ENCODE measurements at regions not wholly inside any gene's neighbourhood (a gene's known extent, or its start where the extent isn't known, plus 50 kb on each side); places are given as distances from the start of the nearest gene placed in this dataset.
"Not testable (repeated sequence)": the region's sequence is repeated elsewhere in the genome, so short reads cannot be mapped to it uniquely, and the experiment has no call there.

DNA sequence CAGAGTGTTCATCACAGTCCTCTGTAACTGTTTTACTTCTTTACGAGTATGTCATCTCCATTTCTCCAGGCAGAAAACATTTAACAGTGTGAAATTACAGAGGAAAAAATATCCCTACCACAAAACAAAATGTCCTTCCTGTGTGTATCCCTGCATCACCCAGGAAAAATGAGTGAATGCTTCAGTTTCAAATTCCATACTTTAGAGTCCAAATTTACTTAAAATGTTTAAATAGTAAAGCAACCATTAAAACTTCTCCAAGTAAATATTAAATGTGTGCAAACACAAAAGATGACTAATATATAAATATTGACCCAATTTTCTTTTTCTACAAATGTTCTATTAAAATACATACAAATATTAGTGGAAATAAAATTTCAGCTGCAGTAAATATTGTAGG lies 1016.6 kb upstream of the PCDH20 start:
- Histone ChIP-seq H3K27me3 (ENCODE audit: control insufficient read depth, insufficient read depth, low read length) (no peaks in the 10 kb centered on the region), H3K4me3 (ENCODE audit: low read length) (no peak overlapping the region), H3K9me3 (ENCODE audit: control insufficient read depth, low read depth, low read length) (no peaks in the 10 kb centered on the region), H3K9ac (ENCODE audit: low read length) (no peak overlapping the region), H3K36me3 (ENCODE audit: control insufficient read depth, low read depth, low read length) (no peaks in the 10 kb centered on the region), H3K4me1 (ENCODE audit: control insufficient read depth, low read depth, low read length) (peaks cover 2% of the 10 kb centered on the region), H3K27ac (ENCODE audit: low read length) (no peak overlapping the region)

DNA sequence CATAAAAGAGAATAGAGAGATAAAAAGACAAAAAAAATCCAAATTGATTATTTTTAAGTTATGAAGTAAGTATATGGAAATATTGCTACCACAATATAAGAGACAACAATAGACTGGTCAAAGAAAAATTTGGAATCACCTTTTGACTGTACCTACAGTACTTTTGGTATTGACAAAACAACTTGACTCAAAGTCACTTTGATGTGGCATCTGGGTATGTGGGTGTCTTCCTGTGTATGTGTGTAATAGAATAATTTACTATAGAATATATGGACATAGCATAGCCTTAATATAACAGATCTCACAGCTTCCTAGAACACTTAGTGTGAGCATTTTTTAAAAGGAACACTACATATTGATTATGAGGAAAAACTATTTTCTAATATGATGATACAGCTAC lies 1016.2 kb upstream of the PCDH20 start:
- H3K36me3 ChIP-seq (ENCODE audit: control insufficient read depth, low read depth, low read length) = no peaks in the 10 kb centered on the region
- H3K9ac ChIP-seq (ENCODE audit: low read length) = no peak overlapping the region
- no peak overlapping the region for H3K27ac ChIP-seq (ENCODE audit: low read length)
- H3K27me3 ChIP-seq (ENCODE audit: control insufficient read depth, insufficient read depth, low read length) = no peaks in the 10 kb centered on the region
- H3K4me3 ChIP-seq (ENCODE audit: low read length) = no peak overlapping the region
- peaks cover 2% of the 10 kb centered on the region for H3K4me1 ChIP-seq (ENCODE audit: control insufficient read depth, low read depth, low read length)
- H3K9me3 ChIP-seq (ENCODE audit: control insufficient read depth, low read depth, low read length) = no peaks in the 10 kb centered on the region

DNA sequence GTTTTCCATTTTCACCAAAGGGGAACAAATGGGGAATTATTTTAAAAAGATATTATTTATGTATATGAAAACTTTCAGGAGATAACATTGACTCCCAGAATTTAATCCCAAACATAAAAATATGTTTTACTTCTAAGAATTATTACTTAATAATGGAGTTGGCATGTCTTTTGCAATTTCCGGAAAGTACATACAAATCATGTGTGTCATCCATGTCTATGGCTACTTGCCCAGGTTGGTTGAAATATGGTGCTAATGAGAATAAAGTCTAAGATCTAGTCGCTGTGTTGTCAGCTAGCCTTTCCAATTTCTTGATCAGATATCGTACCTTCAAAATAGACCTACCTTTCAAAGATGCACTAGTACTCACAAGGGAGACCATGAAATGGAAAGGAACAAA lies 1003.2 kb upstream of the PCDH20 start:
- H3K9ac ChIP-seq (ENCODE audit: low read length) = no peak overlapping the region
- no peaks in the 10 kb centered on the region for H3K27me3 ChIP-seq (ENCODE audit: control insufficient read depth, insufficient read depth, low read length)
- H3K27ac ChIP-seq (ENCODE audit: low read length) = no peak overlapping the region
- H3K36me3 ChIP-seq (ENCODE audit: control insufficient read depth, low read depth, low read length) = no peaks in the 10 kb centered on the region
- H3K4me3 ChIP-seq (ENCODE audit: low read length) = no peak overlapping the region
- no peaks in the 10 kb centered on the region for H3K4me1 ChIP-seq (ENCODE audit: control insufficient read depth, low read depth, low read length)
- H3K9me3 ChIP-seq (ENCODE audit: control insufficient read depth, low read depth, low read length) = no peaks in the 10 kb centered on the region

DNA sequence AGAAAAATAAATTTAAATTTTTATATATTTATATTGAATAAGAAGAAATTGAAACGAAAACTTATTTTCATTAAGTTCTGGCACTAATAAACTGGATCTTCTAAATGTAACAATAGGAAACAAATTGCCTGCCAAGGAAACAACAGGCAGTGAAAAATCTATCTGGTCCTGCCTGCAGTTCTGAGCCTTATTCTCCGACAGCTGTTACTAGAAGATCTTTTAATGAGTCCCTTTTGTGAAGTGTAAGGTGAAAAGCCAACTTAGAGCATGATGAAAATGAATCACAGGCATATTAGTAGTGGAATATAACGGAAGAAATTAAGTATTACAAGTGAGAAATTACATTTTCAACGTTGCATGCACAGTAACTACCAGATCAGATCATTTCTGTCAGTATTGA lies 1002.7 kb upstream of the PCDH20 start:
- Histone ChIP-seq H3K9me3 (ENCODE audit: control insufficient read depth, low read depth, low read length) (no peaks in the 10 kb centered on the region), H3K27ac (ENCODE audit: low read length) (no peak overlapping the region), H3K4me1 (ENCODE audit: control insufficient read depth, low read depth, low read length) (no peaks in the 10 kb centered on the region), H3K9ac (ENCODE audit: low read length) (no peak overlapping the region), H3K36me3 (ENCODE audit: control insufficient read depth, low read depth, low read length) (no peaks in the 10 kb centered on the region), H3K27me3 (ENCODE audit: control insufficient read depth, insufficient read depth, low read length) (no peaks in the 10 kb centered on the region), H3K4me3 (ENCODE audit: low read length) (no peak overlapping the region)

DNA sequence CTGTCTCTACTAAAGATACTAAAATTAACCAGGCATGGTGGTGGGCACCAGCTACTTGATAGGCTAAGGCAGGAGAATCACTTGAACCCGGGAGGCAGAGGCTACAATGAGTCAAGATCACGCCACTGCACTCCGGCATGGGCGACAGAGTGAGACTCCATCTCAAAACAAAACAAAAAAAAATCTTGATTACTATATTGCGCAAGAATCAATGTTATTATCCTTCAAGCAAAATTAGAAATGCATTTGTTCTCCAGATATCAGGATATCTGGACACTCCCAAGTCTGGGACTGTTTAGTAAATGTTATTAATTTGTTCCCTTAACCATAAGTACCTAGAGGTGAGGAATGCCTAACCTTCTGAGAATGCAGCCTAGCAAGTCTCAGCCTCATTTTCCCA lies 992.2 kb upstream of the PCDH20 start:
- Histone ChIP-seq H3K4me1 (ENCODE audit: control insufficient read depth, low read depth, low read length) (no peaks in the 10 kb centered on the region), H3K9ac (ENCODE audit: low read length) (no peak overlapping the region), H3K36me3 (ENCODE audit: control insufficient read depth, low read depth, low read length) (no peaks in the 10 kb centered on the region), H3K27ac (ENCODE audit: low read length) (no peak overlapping the region), H3K4me3 (ENCODE audit: low read length) (no peak overlapping the region), H3K27me3 (ENCODE audit: control insufficient read depth, insufficient read depth, low read length) (no peaks in the 10 kb centered on the region), H3K9me3 (ENCODE audit: control insufficient read depth, low read depth, low read length) (no peaks in the 10 kb centered on the region)

DNA sequence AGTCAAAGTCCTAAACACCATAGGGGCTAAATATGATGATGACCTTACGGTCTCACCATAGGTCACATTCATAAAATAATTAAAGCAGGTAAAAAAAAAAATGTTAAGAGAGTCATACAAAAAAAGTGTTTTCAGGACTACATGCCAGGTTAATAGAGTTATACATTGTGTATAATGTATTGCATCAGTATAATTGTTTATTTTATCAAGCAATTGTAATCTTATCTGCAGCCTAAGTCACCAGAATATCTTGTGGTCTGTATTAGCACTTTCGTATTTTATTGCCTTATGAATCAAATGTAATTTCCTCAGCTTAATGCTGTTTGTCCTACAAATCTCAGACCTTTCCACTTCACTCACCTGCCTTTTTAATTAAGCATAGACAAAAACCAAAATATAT lies 972.9 kb upstream of the PCDH20 start:
- H3K4me1 ChIP-seq (ENCODE audit: control insufficient read depth, low read depth, low read length) = no peaks in the 10 kb centered on the region

DNA sequence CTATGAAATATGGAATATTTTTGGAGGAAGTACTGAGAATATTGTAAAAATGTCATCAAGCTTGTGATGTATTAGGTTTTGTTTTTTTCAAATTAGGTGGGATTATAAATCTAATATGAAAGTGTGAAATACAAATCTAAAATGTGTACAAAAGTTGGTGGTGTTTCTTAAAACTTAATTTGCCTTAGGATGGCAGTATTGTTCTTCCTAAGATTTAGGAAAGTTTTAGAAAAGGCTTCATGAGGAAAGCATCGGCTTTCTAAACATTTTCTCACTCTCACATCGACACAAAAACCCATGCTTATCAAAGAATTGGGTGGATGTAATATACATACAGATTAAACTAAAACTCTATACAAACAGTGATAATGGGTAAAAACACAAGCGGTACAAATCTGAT lies 972.0 kb upstream of the PCDH20 start:
- no peak overlapping the region for H3K4me3 ChIP-seq (ENCODE audit: low read length)
- H3K27me3 ChIP-seq (ENCODE audit: control insufficient read depth, insufficient read depth, low read length) = no peaks in the 10 kb centered on the region
- no peaks in the 10 kb centered on the region for H3K9me3 ChIP-seq (ENCODE audit: control insufficient read depth, low read depth, low read length)
- H3K27ac ChIP-seq (ENCODE audit: low read length) = no peak overlapping the region
- no peak overlapping the region for H3K9ac ChIP-seq (ENCODE audit: low read length)
- H3K36me3 ChIP-seq (ENCODE audit: control insufficient read depth, low read depth, low read length) = no peaks in the 10 kb centered on the region
- no peaks in the 10 kb centered on the region for H3K4me1 ChIP-seq (ENCODE audit: control insufficient read depth, low read depth, low read length)

More for the DNA sequence above, 972.9 kb upstream of the PCDH20 start:
- Histone ChIP-seq H3K36me3 (ENCODE audit: control insufficient read depth, low read depth, low read length) (no peaks in the 10 kb centered on the region), H3K9me3 (ENCODE audit: control insufficient read depth, low read depth, low read length) (no peaks in the 10 kb centered on the region), H3K9ac (ENCODE audit: low read length) (no peak overlapping the region), H3K4me3 (ENCODE audit: low read length) (no peak overlapping the region), H3K27me3 (ENCODE audit: control insufficient read depth, insufficient read depth, low read length) (no peaks in the 10 kb centered on the region), H3K27ac (ENCODE audit: low read length) (no peak overlapping the region)

DNA sequence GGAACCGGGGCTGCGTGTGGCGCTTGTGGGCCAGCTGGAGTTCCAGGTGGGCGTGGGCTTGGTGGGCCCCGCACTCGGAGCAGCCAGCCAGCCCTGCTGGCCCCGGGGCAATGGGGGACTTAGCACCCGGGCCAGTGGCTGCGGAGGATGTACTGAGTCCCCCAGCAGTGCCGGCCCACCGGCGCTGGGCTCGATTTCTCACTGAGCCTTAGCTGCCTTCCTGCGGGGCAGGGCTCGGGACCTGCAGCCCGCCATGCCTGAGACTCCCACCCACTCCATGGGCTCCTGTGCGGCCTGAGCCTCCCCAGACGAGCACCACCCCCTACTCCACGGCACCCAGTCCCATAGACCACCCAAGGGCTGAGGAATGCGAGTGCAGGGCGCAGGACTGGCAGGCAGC lies 963.6 kb upstream of the PCDH20 start:
- not testable (repeated sequence) for H3K36me3 ChIP-seq (ENCODE audit: control insufficient read depth, low read depth, low read length); H3K9me3 ChIP-seq (ENCODE audit: control insufficient read depth, low read depth, low read length); H3K4me1 ChIP-seq (ENCODE audit: control insufficient read depth, low read depth, low read length); H3K4me3 ChIP-seq (ENCODE audit: low read length); H3K27ac ChIP-seq (ENCODE audit: low read length); H3K27me3 ChIP-seq (ENCODE audit: control insufficient read depth, insufficient read depth, low read length); H3K9ac ChIP-seq (ENCODE audit: low read length)

DNA sequence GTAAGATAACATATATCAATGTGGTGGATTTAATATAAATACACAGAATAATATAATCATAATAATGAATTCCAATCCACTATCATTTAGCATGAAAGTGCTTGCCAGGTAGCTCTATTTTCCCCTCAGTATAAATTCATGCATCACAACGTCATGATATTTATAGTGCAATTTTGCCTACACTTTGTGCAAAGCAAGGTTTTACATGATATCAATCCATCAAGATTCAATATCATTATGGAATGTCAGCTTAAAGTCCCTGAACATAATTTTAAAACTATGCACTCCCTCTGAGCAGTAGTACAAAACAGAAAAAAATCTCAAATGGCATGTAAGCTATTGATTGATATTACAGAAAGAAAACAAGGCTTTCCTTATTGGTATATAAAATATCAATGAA lies 962.2 kb upstream of the PCDH20 start:
- no peaks in the 10 kb centered on the region for H3K9me3 ChIP-seq (ENCODE audit: control insufficient read depth, low read depth, low read length)
- no peaks in the 10 kb centered on the region for H3K4me1 ChIP-seq (ENCODE audit: control insufficient read depth, low read depth, low read length)
- no peaks in the 10 kb centered on the region for H3K27me3 ChIP-seq (ENCODE audit: control insufficient read depth, insufficient read depth, low read length)
- no peak overlapping the region for H3K9ac ChIP-seq (ENCODE audit: low read length)
- H3K4me3 ChIP-seq (ENCODE audit: low read length) = no peak overlapping the region
- H3K36me3 ChIP-seq (ENCODE audit: control insufficient read depth, low read depth, low read length) = no peaks in the 10 kb centered on the region
- H3K27ac ChIP-seq (ENCODE audit: low read length) = no peak overlapping the region

DNA sequence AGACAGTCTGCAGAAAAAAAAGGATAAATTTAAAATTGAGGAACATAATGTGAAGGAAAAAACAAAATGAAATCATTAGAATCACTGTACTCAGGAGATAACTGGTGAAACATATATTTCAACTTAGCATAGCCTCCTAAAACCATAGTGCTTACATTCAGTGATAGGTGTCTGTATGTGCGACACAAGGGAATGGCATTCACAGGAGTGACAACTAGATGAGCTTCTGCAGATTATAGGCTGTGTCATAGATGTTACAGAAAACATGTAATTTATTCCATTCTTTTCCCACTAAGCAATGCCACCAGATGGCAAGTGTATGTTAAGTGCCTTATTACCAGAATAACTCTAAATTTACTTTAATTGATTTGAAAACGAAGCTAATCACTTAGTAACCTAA lies 960.0 kb upstream of the PCDH20 start:
- Histone ChIP-seq H3K9me3 (ENCODE audit: control insufficient read depth, low read depth, low read length) (no peaks in the 10 kb centered on the region), H3K27me3 (ENCODE audit: control insufficient read depth, insufficient read depth, low read length) (no peaks in the 10 kb centered on the region), H3K36me3 (ENCODE audit: control insufficient read depth, low read depth, low read length) (no peaks in the 10 kb centered on the region), H3K4me3 (ENCODE audit: low read length) (no peak overlapping the region), H3K27ac (ENCODE audit: low read length) (no peak overlapping the region), H3K9ac (ENCODE audit: low read length) (no peak overlapping the region), H3K4me1 (ENCODE audit: control insufficient read depth, low read depth, low read length) (no peaks in the 10 kb centered on the region)

DNA sequence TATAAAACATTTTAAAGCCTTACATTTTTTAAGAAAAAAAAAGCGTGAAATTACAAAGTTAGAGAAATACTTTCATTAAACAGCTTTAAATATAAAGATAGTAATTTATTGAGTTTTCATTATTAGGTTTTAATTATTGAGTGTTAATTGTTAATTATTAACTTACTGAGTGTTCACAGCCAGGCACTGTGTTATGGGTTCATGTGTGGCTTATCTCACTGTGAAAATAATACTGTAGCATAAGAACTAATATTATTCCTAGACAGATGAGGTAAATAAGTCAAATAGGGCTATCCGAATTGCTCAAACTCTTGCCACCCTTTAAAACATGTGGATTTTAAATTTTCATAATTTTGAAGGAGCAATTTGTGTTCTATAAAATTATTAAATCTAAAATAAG lies 956.1 kb upstream of the PCDH20 start:
- no peaks in the 10 kb centered on the region for H3K4me1 ChIP-seq (ENCODE audit: control insufficient read depth, low read depth, low read length)
- no peaks in the 10 kb centered on the region for H3K9me3 ChIP-seq (ENCODE audit: control insufficient read depth, low read depth, low read length)
- H3K27ac ChIP-seq (ENCODE audit: low read length) = no peak overlapping the region
- H3K4me3 ChIP-seq (ENCODE audit: low read length) = no peak overlapping the region
- H3K27me3 ChIP-seq (ENCODE audit: control insufficient read depth, insufficient read depth, low read length) = no peaks in the 10 kb centered on the region
- no peak overlapping the region for H3K9ac ChIP-seq (ENCODE audit: low read length)
- H3K36me3 ChIP-seq (ENCODE audit: control insufficient read depth, low read depth, low read length) = no peaks in the 10 kb centered on the region

DNA sequence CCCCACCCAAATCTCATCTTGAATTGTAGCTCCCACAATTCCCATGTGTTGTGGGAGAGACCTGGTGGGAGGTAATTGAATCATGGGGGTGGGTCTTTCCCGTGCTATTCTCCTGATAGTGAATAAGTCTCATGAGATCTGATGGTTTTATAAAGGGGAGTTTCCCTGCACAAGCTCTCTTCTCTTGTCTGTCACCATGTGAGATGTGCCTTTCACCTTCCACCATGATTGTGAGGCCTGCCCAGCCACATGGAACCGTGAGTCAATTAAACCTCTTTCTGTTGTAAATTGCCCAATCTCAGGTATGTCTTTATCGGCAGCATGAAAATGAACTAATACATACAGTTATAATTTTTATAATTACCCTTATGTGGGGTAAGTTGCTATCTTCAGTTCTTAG lies 952.3 kb upstream of the PCDH20 start:
- not testable (repeated sequence) for H3K27me3 ChIP-seq (ENCODE audit: control insufficient read depth, insufficient read depth, low read length); H3K9me3 ChIP-seq (ENCODE audit: control insufficient read depth, low read depth, low read length); H3K27ac ChIP-seq (ENCODE audit: low read length); H3K4me1 ChIP-seq (ENCODE audit: control insufficient read depth, low read depth, low read length); H3K4me3 ChIP-seq (ENCODE audit: low read length); H3K9ac ChIP-seq (ENCODE audit: low read length); H3K36me3 ChIP-seq (ENCODE audit: control insufficient read depth, low read depth, low read length)

DNA sequence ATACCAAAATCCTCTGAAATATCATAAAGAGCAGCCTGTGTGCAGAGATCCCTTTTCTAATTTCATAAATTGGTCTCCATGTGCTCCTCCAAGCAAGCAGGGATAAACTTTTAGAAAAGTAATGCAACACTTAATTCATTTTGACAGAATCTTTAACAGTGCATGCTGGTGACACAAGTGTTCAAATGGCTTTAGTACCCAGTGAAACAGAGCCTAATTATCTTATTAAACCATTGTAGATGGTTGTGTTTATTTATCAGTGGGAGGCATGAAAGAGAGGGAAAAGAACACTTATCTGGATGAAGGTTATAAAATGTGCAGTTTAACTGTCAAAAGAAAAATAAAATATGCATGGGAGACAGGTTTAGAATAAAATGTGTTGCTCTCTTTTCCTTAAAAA lies 945.0 kb upstream of the PCDH20 start:
- Histone ChIP-seq H3K9me3 (ENCODE audit: control insufficient read depth, low read depth, low read length) (no peaks in the 10 kb centered on the region), H3K4me3 (ENCODE audit: low read length) (no peak overlapping the region), H3K27ac (ENCODE audit: low read length) (no peak overlapping the region), H3K4me1 (ENCODE audit: control insufficient read depth, low read depth, low read length) (no peaks in the 10 kb centered on the region), H3K36me3 (ENCODE audit: control insufficient read depth, low read depth, low read length) (no peaks in the 10 kb centered on the region), H3K27me3 (ENCODE audit: control insufficient read depth, insufficient read depth, low read length) (no peaks in the 10 kb centered on the region), H3K9ac (ENCODE audit: low read length) (no peak overlapping the region)
